GM18951 (cell line): ENCODE measurements at regions not wholly inside any gene's neighbourhood (a gene's known extent, or its start where the extent isn't known, plus 50 kb on each side); places are given as distances from the start of the nearest gene placed in this dataset.

Experiments used
- POLR2A ChIP-seq: IDR thresholded peaks from 4 replicates; pipeline ENCODE4 v1.6.1; 2011; ENCODE audit warnings: mild to moderate bottlenecking; ENCODE audit not compliant: insufficient read length, insufficient read depth; ENCODE audit errors: extremely low read depth
- in situ Hi-C: fragments of 300-500 bp; cut with MboI; formaldehyde crosslinking; loops from one replicate; pipeline ENCODE4 v1.12.0; 2022; ENCODE audit warnings: low sequenced_read_pairs, mixed read lengths, inconsistent platforms; ENCODE audit not compliant: unreplicated experiment

DNA sequence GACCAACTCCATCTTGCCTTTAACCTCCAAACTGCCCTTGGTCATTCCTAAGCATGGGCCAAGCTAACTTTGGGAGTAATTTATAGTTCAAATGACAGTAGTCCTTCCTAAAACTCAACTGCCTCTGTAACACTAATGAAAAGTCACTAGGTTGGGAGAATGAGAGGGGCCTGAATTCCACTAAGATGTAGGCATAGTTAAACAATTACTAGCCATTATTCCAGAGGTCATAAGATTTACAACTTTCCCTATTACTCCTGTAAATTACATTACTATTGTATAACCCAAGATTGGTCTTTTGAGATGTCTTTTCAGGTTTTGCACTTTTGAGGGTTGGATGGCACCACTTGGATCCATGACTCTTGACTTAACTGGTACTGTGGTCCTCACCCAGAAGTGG is 94.6 kb downstream of the SPP2 start:
- in situ Hi-C loops, result no loop called here

DNA sequence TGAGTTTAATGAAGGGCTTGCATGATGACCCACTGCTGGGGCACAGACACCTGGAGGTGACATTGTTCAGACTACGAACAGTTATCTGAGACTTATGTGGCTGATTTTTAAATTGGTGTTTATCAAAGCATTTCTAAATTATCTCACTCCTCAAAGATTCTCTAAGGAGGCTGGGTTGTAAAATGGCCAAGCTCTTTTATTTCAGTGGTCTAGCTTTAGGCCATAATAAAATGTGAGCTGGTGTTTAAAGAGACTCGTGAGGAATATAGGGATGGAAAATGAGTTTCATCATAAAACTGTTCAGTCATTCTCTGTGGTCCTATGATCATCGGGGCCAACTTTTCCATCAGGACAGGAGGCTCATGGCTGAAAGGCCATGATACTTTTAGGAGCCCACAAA is 93.4 kb downstream of the SPP2 start:
- in situ Hi-C loops, result no loop called here
- no peak for TF ChIP-seq POLR2A

More for the DNA sequence above, 94.6 kb downstream of the SPP2 start:
- TF ChIP-seq POLR2A, result no peak

GRCh38 chr2:234142530-234142929 is 92.0 kb downstream of the SPP2 start:
- in situ Hi-C loops, result no loop called here
- no peak for TF ChIP-seq POLR2A

- in situ Hi-C loops, result loop anchor here (10.0 kb wide), 1 partner anchor 365 kb away; no protein-coding TSS in a partner anchor
- TF ChIP-seq POLR2A, result no peak
These were observed 89.3 kb downstream of the SPP2 start for GRCh38 chr2:234139755-234140154.

- TF ChIP-seq POLR2A, result no peak
- in situ Hi-C loops, result loop anchor here (10.0 kb wide), 1 partner anchor 366 kb away; no protein-coding TSS in a partner anchor
These were observed 88.3 kb downstream of the SPP2 start for GRCh38 chr2:234138836-234139235.

DNA sequence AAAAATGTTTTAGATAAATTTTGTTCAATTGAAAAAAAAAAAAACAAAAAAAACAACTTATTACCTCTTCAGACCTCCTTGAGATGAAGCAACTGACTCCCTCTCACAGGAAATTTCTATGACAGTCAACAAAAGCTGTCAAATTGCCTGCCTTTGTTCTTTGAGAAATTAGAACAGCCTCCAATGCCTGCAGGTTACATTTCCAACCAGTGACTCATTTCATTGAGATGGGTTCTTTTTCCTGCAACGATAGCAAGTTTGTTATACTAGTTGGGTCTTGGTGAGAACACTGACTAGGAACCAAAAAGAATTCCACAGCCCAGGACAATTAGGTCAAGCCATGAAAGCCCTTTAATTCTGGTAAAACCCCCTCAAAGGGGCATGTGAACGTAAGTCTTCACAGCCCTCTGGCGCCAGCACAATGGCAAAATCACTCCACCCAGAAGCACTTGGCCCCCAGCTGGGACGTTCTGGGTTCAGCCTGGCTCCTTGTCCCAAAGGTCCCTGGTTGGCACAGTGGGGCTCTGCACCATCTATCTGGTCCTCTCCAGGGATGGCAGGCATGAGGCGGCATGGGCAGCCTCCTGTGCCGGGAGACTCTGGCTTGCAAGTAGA is 87.0 kb downstream of the SPP2 start:
- in situ Hi-C loops, result loop anchor here (10.0 kb wide), 1 partner anchor 367 kb away; no protein-coding TSS in a partner anchor
- no peak for TF ChIP-seq POLR2A

- in situ Hi-C loops, result loop anchor here (10.0 kb wide), 1 partner anchor 368 kb away; no protein-coding TSS in a partner anchor
- no peak for TF ChIP-seq POLR2A
These were observed 86.0 kb downstream of the SPP2 start for GRCh38 chr2:234136461-234136860.

DNA sequence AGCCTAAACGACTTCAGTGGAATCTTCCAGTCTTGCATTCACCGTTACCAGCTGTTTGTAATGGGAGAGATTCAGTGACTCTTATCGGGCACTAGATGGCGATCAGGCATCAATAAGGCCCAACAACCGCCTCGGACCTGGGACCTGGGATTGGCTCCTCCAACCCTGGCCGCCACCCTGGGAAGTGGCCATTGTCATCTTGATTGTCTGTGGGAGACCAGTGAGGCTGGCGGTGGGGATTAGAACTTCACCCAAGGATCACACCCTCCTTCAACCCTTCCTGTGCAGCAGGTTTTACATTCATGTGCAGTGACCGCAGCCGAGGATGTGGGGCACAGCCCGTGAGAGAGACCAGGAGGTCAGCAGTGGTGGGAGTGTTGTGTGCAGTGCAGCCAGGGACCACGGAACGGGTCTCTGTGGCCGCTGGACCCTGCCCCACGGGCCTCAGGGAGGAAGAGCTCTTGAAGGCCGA is 85.3 kb downstream of the SPP2 start:
- in situ Hi-C loops, result loop anchor here (10.0 kb wide), 1 partner anchor 369 kb away; no protein-coding TSS in a partner anchor
- no peak for TF ChIP-seq POLR2A

DNA sequence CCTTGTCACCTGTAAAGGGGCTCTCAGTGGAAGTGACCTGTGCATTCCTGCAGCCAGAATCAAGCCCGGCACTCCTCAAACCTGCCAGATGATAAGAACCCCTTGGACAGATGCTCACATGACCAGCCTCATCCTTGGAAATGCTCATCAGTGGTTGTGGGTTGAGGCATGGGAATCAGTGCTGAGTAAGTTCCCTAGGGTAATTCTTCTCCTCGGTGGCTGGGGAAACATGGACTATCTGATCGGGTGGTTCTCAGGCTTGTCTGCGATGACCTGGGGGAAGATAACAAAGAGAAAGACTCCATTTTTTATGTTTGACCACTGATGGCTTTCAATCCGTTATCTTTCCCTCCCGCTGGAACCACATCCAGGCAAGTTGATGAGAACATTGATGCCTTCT is 84.0 kb downstream of the SPP2 start:
- TF ChIP-seq POLR2A, result no peak
- in situ Hi-C loops, result loop anchor here (10.0 kb wide), 1 partner anchor 370 kb away; no protein-coding TSS in a partner anchor

GRCh38 chr2:234133004-234133403 is 82.5 kb downstream of the SPP2 start:
- TF ChIP-seq POLR2A, result no peak
- in situ Hi-C loops, result loop anchor here (10.0 kb wide), 1 partner anchor 372 kb away; no protein-coding TSS in a partner anchor

DNA sequence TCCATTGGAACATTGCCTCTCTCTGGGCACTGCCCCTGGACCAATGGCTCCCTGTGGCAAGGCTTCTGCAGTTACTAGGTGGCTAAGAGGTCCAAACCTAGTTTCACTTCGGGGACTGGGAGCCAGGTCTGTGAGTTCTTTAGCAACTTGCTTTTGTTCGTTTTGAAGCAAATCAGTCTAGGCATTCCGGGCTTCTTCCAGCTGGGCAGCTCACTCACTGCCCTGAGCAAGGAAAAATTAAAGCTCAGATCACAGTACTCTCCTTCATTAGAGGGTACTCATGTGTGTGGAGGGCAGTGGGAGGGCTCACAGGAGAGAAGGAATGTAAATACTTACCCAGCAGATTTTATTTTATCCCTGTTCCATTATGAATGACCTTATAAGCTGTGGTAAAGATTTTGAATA is 80.3 kb downstream of the SPP2 start:
- in situ Hi-C loops, result loop anchor here (10.0 kb wide), 1 partner anchor 374 kb away; no protein-coding TSS in a partner anchor

DNA sequence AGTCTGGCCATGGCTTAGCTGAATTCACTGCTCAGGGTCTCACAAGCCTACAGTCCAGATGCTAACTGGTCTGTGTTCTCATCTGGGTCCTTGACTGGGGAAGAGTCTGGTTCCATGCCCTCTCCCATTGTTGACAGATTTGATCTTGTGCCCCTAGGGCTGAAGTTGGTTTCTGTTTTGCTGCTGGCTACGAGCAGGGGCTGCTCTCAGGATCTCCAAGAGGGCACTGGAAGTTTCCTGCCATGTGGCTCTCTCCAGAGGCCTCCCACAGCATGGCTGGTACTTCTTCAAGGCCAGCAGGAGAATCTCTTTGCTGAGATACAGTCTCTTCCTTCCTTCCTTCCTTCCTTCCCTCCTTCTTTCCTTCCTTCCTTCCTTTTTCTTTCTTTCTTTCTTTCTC is 78.1 kb downstream of the SPP2 start:
- TF ChIP-seq POLR2A, result no peak

More for the DNA sequence above, 80.3 kb downstream of the SPP2 start:
- TF ChIP-seq POLR2A, result no peak

More for the DNA sequence above, 78.1 kb downstream of the SPP2 start:
- in situ Hi-C loops, result no loop called here
